ENCODE measurements at regions not wholly inside any gene's neighbourhood (a gene's known extent, or its start where the extent isn't known, plus 50 kb on each side); places are given as distances from the start of the nearest gene placed in this dataset.

- DNase-seq (ENCODE audit: low spot score) = no peak
- Histone ChIP-seq H3K27me3 (ENCODE audit: control insufficient read depth in 4 of 4, insufficient read depth in 4 of 4, low read length in 3 of 4) (peaks cover 0 to 3% (median 0%) of the 10 kb centered on the region in 4 donors), H3K36me3 (ENCODE audit: control insufficient read depth in 4 of 4, insufficient read depth in 3 of 4, low read depth in 1 of 4, low read length in 3 of 4) (no peaks in the 10 kb centered on the region), H3K27ac (ENCODE audit: low read depth in 1 of 2, low read length in 2 of 2) (no peak overlapping the region), H3K4me3 (ENCODE audit: low read depth in 1 of 3, low read length in 3 of 3) (no peak overlapping the region), H3K9me3 (ENCODE audit: control insufficient read depth in 4 of 4, low read length in 3 of 4) (no peaks in the 10 kb centered on the region), H3K4me1 (ENCODE audit: control insufficient read depth in 4 of 4, insufficient read depth in 4 of 4, low read length in 3 of 4) (no peaks in the 10 kb centered on the region), H3K9ac (ENCODE audit: low read depth in 1 of 2, low read length in 2 of 2) (no peak overlapping the region)
- WGBS = 83% methylated on average over 2 of the region's 2 CpGs
- no peak for TF ChIP-seq MAX (IDR thresholded peaks at IDR 0.05)
- TF ChIP-seq RAD21 (IDR thresholded peaks at IDR 0.05) = no peak
- no peak for TF ChIP-seq HNF4A (conservative IDR thresholded peaks at IDR 0.05)
- TF ChIP-seq TAF1 (conservative IDR thresholded peaks at IDR 0.05) = no peak
- TF ChIP-seq, protein P1, sequence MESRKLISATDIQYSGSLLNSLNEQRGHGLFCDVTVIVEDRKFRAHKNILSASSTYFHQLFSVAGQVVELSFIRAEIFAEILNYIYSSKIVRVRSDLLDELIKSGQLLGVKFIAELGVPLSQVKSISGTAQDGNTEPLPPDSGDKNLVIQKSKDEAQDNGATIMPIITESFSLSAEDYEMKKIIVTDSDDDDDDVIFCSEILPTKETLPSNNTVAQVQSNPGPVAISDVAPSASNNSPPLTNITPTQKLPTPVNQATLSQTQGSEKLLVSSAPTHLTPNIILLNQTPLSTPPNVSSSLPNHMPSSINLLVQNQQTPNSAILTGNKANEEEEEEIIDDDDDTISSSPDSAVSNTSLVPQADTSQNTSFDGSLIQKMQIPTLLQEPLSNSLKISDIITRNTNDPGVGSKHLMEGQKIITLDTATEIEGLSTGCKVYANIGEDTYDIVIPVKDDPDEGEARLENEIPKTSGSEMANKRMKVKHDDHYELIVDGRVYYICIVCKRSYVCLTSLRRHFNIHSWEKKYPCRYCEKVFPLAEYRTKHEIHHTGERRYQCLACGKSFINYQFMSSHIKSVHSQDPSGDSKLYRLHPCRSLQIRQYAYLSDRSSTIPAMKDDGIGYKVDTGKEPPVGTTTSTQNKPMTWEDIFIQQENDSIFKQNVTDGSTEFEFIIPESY (IDR thresholded peaks at IDR 0.05) = no peak
- TF ChIP-seq REST (IDR thresholded peaks at IDR 0.05) = no peak
- no peak for TF ChIP-seq GABPA (IDR thresholded peaks at IDR 0.05 in 1 of 2, conservative IDR thresholded peaks at IDR 0.05 in 1 of 2)
- TF ChIP-seq, protein P2, sequence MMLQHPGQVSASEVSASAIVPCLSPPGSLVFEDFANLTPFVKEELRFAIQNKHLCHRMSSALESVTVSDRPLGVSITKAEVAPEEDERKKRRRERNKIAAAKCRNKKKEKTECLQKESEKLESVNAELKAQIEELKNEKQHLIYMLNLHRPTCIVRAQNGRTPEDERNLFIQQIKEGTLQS (IDR thresholded peaks at IDR 0.05) = no peak
- TF ChIP-seq FOXA1 (IDR thresholded peaks at IDR 0.05) = no peak
- TF ChIP-seq CTCF (IDR thresholded peaks at IDR 0.05; ENCODE audit: low read depth, low read length, missing input control) = no peak
- no peak for TF ChIP-seq YY1 (IDR thresholded peaks at IDR 0.05)
- no peak for TF ChIP-seq SP1 (IDR thresholded peaks at IDR 0.05)
- TF ChIP-seq EGR1 (IDR thresholded peaks at IDR 0.05; ENCODE audit: low read depth in 2 of 2) = no peak
Measured at GRCh38 chr5:100643473-100643872, 108.3 kb downstream of the FAM174A start.

- Histone ChIP-seq H3K27ac (ENCODE audit: low read depth in 1 of 2, low read length in 2 of 2) (no peak overlapping the region), H3K9ac (ENCODE audit: low read depth in 1 of 2, low read length in 2 of 2) (no peak overlapping the region), H3K27me3 (ENCODE audit: control insufficient read depth in 4 of 4, insufficient read depth in 4 of 4, low read length in 3 of 4) (peaks cover 0 to 3% (median 0%) of the 10 kb centered on the region in 4 donors), H3K9me3 (ENCODE audit: control insufficient read depth in 4 of 4, low read length in 3 of 4) (no peaks in the 10 kb centered on the region), H3K4me1 (ENCODE audit: control insufficient read depth in 4 of 4, insufficient read depth in 4 of 4, low read length in 3 of 4) (no peaks in the 10 kb centered on the region), H3K4me3 (ENCODE audit: low read depth in 1 of 3, low read length in 3 of 3) (no peak overlapping the region), H3K36me3 (ENCODE audit: control insufficient read depth in 4 of 4, insufficient read depth in 3 of 4, low read depth in 1 of 4, low read length in 3 of 4) (no peaks in the 10 kb centered on the region)
- 55% methylated on average over 2 of the region's 2 CpGs for WGBS
- TF ChIP-seq HNF4G (IDR thresholded peaks at IDR 0.05) (no peak), TAF1 (conservative IDR thresholded peaks at IDR 0.05) (no peak), CTCF (IDR thresholded peaks at IDR 0.05; ENCODE audit: low read depth, low read length, missing input control) (no peak), EGR1 (IDR thresholded peaks at IDR 0.05; ENCODE audit: low read depth in 2 of 2) (no peak), FOXA1 (IDR thresholded peaks at IDR 0.05) (no peak)
- DNase-seq (ENCODE audit: low spot score) = no peak
Measured at GRCh38 chr5:100644185-100644584, 109.0 kb downstream of the FAM174A start.
